ENCODE measurements at regions not wholly inside any gene's neighbourhood (a gene's known extent, or its start where the extent isn't known, plus 50 kb on each side); places are given as distances from the start of the nearest gene placed in this dataset.
"Not testable (repeated sequence)": the region's sequence is repeated elsewhere in the genome, so short reads cannot be mapped to it uniquely, and the experiment has no call there.

GRCh38 chr13:80677227-80677626, 336.3 kb upstream of the SPRY2 start:
- no peaks in the 10 kb centered on the region for H3K4me1 ChIP-seq (ENCODE audit: control insufficient read depth in 1 of 2, insufficient read depth in 2 of 2, low read length in 2 of 2)
- H3K27ac ChIP-seq (ENCODE audit: low read depth in 1 of 2, low read length in 2 of 2), result no peak overlapping the region
- H3K27ac Mint-ChIP-seq, result no peak overlapping the region
- H3K27me3 Mint-ChIP-seq (ENCODE audit: low read depth in 3 of 3), result no peaks in the 10 kb centered on the region
- no peaks in the 10 kb centered on the region for H3K27me3 ChIP-seq (ENCODE audit: control insufficient read depth in 2 of 2, insufficient read depth in 2 of 2, low read length in 2 of 2)
- TF ChIP-seq CTCF (IDR thresholded peaks at IDR 0.05), result no peak
- H3K4me1 Mint-ChIP-seq, result no peaks in the 10 kb centered on the region
- H3K9me3 Mint-ChIP-seq, result peaks cover 2 to 30% (median 25%) of the 10 kb centered on the region in 7 donors
- H3K4me3 Mint-ChIP-seq, result no peak overlapping the region
- DNase-seq, result no peak
- H3K4me2 ChIP-seq (replicated peaks; ENCODE audit: extremely low read depth, low read length, poor library complexity, severe bottlenecking), result no peak overlapping the region
- no peaks in the 10 kb centered on the region for H4K20me1 ChIP-seq (ENCODE audit: insufficient read depth, low read length)
- no peaks in the 10 kb centered on the region for H3K79me2 ChIP-seq (ENCODE audit: insufficient read depth, low read length)
- H2AFZ ChIP-seq (ENCODE audit: insufficient read depth, low read depth, low read length, poor library complexity, severe bottlenecking), result no peak overlapping the region
- no peak overlapping the region for H3K4me3 ChIP-seq (replicated peaks in 1 of 3; ENCODE audit: low read depth in 2 of 3, low read length in 3 of 3)
- no CpG with 5 or more reads among the region's 2 CpGs for whole genome bisulfite sequencing (ENCODE audit: insufficient coverage)
- no peaks in the 10 kb centered on the region for H3K36me3 Mint-ChIP-seq
- no peaks in the 10 kb centered on the region for H3K36me3 ChIP-seq (replicated peaks in 1 of 2; ENCODE audit: control insufficient read depth in 1 of 2, insufficient read depth in 2 of 2, low read length in 2 of 2)
- H3K9me3 ChIP-seq (replicated peaks in 1 of 2; ENCODE audit: control insufficient read depth in 1 of 2, insufficient read depth in 1 of 2, low read length in 2 of 2), result peaks cover 0 to 4% of the 10 kb centered on the region in 2 donors
- no peak overlapping the region for H3K9ac ChIP-seq (ENCODE audit: insufficient read depth, low read length, poor library complexity, severe bottlenecking)
- intact Hi-C loops (cut with micrococcal nuclease), result no loop called here

GRCh38 chr13:80675442-80675841, 334.5 kb upstream of the SPRY2 start:
- H3K9me3 ChIP-seq (replicated peaks in 1 of 2; ENCODE audit: control insufficient read depth in 1 of 2, insufficient read depth in 1 of 2, low read length in 2 of 2); H3K27me3 Mint-ChIP-seq (ENCODE audit: low read depth in 3 of 3); H3K9ac ChIP-seq (ENCODE audit: insufficient read depth, low read length, poor library complexity, severe bottlenecking); H2AFZ ChIP-seq (ENCODE audit: insufficient read depth, low read depth, low read length, poor library complexity, severe bottlenecking); H3K27me3 ChIP-seq (ENCODE audit: control insufficient read depth in 2 of 2, insufficient read depth in 2 of 2, low read length in 2 of 2); H3K4me1 Mint-ChIP-seq; H3K36me3 ChIP-seq (replicated peaks in 1 of 2; ENCODE audit: control insufficient read depth in 1 of 2, insufficient read depth in 2 of 2, low read length in 2 of 2); H3K4me3 Mint-ChIP-seq; H3K79me2 ChIP-seq (ENCODE audit: insufficient read depth, low read length); H3K4me3 ChIP-seq (replicated peaks in 1 of 3; ENCODE audit: low read depth in 2 of 3, low read length in 3 of 3); H4K20me1 ChIP-seq (ENCODE audit: insufficient read depth, low read length); H3K4me2 ChIP-seq (replicated peaks; ENCODE audit: extremely low read depth, low read length, poor library complexity, severe bottlenecking); H3K36me3 Mint-ChIP-seq; intact Hi-C loops (cut with micrococcal nuclease); H3K4me1 ChIP-seq (ENCODE audit: control insufficient read depth in 1 of 2, insufficient read depth in 2 of 2, low read length in 2 of 2); H3K27ac ChIP-seq (ENCODE audit: low read depth in 1 of 2, low read length in 2 of 2); DNase-seq; H3K27ac Mint-ChIP-seq: not testable (repeated sequence)
- H3K9me3 Mint-ChIP-seq, result peaks cover 9 to 34% (median 29%) of the 10 kb centered on the region in 7 donors
- no CpG with 5 or more reads among the region's 2 CpGs for WGBS (ENCODE audit: insufficient coverage)

All from CD14-positive monocyte (primary cell).